Large intestine (tissue), 3 donors: ENCODE measurements at regions not wholly inside any gene's neighbourhood (a gene's known extent, or its start where the extent isn't known, plus 50 kb on each side); places are given as distances from the start of the nearest gene placed in this dataset.

Experiments used
- DNase-seq, 2 donors: peaks; one replicate each; pipeline versions ENCODE4 v3.0.0 to v3.0.0-alpha.2; 2013
- H3K27ac ChIP-seq: one replicate; pipeline ENCODE4 v1.5.1; 2013; ENCODE audit warnings: low read length
- H3K27me3 ChIP-seq: 2 replicates; pipeline ENCODE4 v1.6.1; 2013; ENCODE audit warnings: low read length; ENCODE audit not compliant: control insufficient read depth, insufficient read depth
- H3K36me3 ChIP-seq: 2 replicates; pipeline ENCODE4 v1.6.1; 2013; ENCODE audit warnings: low read length; ENCODE audit not compliant: control insufficient read depth, insufficient read depth
- H3K4me1 ChIP-seq: one replicate; pipeline ENCODE4 v1.6.1; 2013; ENCODE audit warnings: low read length; ENCODE audit not compliant: control insufficient read depth, insufficient read depth
- H3K4me3 ChIP-seq: one replicate; pipeline ENCODE4 v1.5.1; 2013; ENCODE audit warnings: low read length
- H3K9me3 ChIP-seq: one replicate; pipeline ENCODE4 v1.6.1; 2013; ENCODE audit warnings: mild to moderate bottlenecking, low read depth, low read length, moderate library complexity; ENCODE audit not compliant: control insufficient read depth
- WGBS: methylation state at CpG from one replicate; pipeline ENCODE4 v1.1.5; 2013; ENCODE audit warnings: low lambda C conversion rate; ENCODE audit not compliant: insufficient coverage; 5-methylcytosine and 5-hydroxymethylcytosine counted together

GRCh38 chr1:177490036-177490639 lies 319.4 kb downstream of the BRINP2 start:
- Histone ChIP-seq H3K4me3 (no peak overlapping the region), H3K27ac (no peak overlapping the region), H3K36me3 (no peaks in the 10 kb centered on the region), H3K9me3 (no peaks in the 10 kb centered on the region), H3K27me3 (no peaks in the 10 kb centered on the region), H3K4me1 (no peaks in the 10 kb centered on the region)
- 67% methylated on average over 1 of the region's 6 CpGs for WGBS
- DNase-seq = no peak

GRCh38 chr1:177488722-177489121 lies 318.0 kb downstream of the BRINP2 start:
- Histone ChIP-seq H3K27me3 (no peaks in the 10 kb centered on the region), H3K27ac (no peak overlapping the region), H3K9me3 (no peaks in the 10 kb centered on the region), H3K36me3 (no peaks in the 10 kb centered on the region), H3K4me3 (no peak overlapping the region), H3K4me1 (no peaks in the 10 kb centered on the region)
- no peak for DNase-seq
- 100% methylated on average over 1 of the region's 2 CpGs for WGBS

DNA sequence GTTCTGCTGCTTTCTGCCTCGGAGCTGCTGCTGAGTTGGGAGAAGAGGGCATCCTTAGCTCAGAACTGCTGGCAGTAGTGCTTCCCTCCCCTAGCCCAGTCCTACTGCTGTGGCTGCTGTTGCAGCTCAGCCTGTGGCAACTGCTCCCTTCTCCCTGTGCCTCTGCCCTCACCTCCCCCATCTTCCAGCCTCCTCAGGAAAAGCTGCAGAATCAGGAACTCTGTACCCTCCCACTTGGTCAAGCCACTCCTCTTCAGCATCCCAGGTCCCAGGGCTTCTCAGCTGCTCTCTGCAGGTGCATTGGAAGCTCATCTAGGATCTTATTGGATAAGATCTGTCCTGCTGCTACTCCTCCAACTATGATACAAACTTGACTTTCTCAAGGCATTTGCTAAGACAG lies 316.7 kb downstream of the BRINP2 start:
- H3K4me3 ChIP-seq = no peak overlapping the region
- no peak for DNase-seq
- no peaks in the 10 kb centered on the region for H3K9me3 ChIP-seq
- whole genome bisulfite sequencing = no CpG with 5 or more reads among the region's 1 CpG
- H3K27ac ChIP-seq = no peak overlapping the region
- H3K27me3 ChIP-seq = no peaks in the 10 kb centered on the region
- no peaks in the 10 kb centered on the region for H3K36me3 ChIP-seq
- H3K4me1 ChIP-seq = no peaks in the 10 kb centered on the region

- Histone ChIP-seq H3K9me3 (no peaks in the 10 kb centered on the region), H3K4me3 (no peak overlapping the region), H3K27ac (no peak overlapping the region), H3K27me3 (no peaks in the 10 kb centered on the region), H3K4me1 (peaks cover 2% of the 10 kb centered on the region), H3K36me3 (no peaks in the 10 kb centered on the region)
- DNase-seq = no peak
- WGBS = 91% methylated on average over 4 of the region's 6 CpGs
These were observed 310.1 kb downstream of the BRINP2 start for GRCh38 chr1:177480741-177481305.

GRCh38 chr1:177479600-177479999 lies 308.8 kb downstream of the BRINP2 start:
- no peaks in the 10 kb centered on the region for H3K36me3 ChIP-seq
- H3K4me1 ChIP-seq = peaks cover 2% of the 10 kb centered on the region
- DNase-seq = no peak
- no CpG with 5 or more reads among the region's 7 CpGs for WGBS
- no peaks in the 10 kb centered on the region for H3K27me3 ChIP-seq
- no peaks in the 10 kb centered on the region for H3K9me3 ChIP-seq
- no peak overlapping the region for H3K27ac ChIP-seq
- H3K4me3 ChIP-seq = no peak overlapping the region

DNA sequence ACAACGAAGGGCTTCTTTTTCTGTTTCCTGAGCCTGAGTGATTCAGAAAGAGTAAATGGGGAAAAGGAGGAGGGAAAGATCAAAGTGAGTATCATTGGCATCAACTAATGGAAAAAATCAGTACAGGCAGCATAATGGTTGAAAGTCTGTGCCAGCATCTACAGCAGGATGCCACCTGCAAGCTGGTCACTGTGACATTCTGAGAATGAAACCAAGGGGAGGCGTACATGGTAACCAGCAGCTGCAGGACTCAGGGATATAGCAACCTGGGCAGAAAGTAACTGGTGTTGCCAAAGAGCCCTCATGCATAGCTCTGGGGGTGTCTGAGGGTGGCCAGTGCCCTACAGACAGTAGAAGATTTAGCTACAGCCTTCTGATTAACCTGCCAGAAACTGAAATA lies 305.9 kb downstream of the BRINP2 start:
- H3K27ac ChIP-seq = no peak overlapping the region
- 100% methylated on average over 1 of the region's 2 CpGs for WGBS
- no peaks in the 10 kb centered on the region for H3K36me3 ChIP-seq
- H3K9me3 ChIP-seq = no peaks in the 10 kb centered on the region
- peaks cover 2% of the 10 kb centered on the region for H3K4me1 ChIP-seq
- no peak overlapping the region for H3K4me3 ChIP-seq
- H3K27me3 ChIP-seq = no peaks in the 10 kb centered on the region
- no peak for DNase-seq

GRCh38 chr1:177472567-177472966 lies 301.8 kb downstream of the BRINP2 start:
- H3K27ac ChIP-seq = no peak overlapping the region
- no peaks in the 10 kb centered on the region for H3K27me3 ChIP-seq
- H3K4me3 ChIP-seq = no peak overlapping the region
- H3K4me1 ChIP-seq = peaks cover 2% of the 10 kb centered on the region
- no peak for DNase-seq
- no peaks in the 10 kb centered on the region for H3K36me3 ChIP-seq
- H3K9me3 ChIP-seq = no peaks in the 10 kb centered on the region
- no CpG with 5 or more reads among the region's 1 CpG for WGBS

- Histone ChIP-seq H3K36me3 (no peaks in the 10 kb centered on the region), H3K27ac (no peak overlapping the region), H3K4me3 (no peak overlapping the region), H3K9me3 (no peaks in the 10 kb centered on the region), H3K27me3 (no peaks in the 10 kb centered on the region), H3K4me1 (no peaks in the 10 kb centered on the region)
- DNase-seq = no peak
- 80% methylated on average over 1 of the region's 1 CpG for WGBS
These were observed 300.5 kb downstream of the BRINP2 start for GRCh38 chr1:177471244-177471643.

DNA sequence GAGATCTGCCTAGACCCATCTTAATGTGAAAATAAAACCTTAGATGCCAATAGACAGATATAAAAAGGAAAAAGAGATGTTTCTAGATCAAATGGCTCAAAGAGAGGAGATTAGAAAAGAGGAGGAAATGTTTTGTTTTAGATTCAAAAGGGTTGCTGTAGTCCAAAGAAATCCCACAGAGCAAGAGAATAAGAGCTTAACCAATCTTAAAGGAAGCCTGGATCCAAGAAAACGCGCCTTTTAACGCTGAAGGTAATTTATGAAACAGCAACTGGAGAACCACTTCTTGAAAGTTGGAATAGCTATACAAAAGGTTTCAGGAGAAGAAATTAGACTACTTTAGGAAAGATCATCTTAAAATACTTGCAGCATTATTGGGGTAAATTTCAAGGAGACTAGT lies 298.8 kb downstream of the BRINP2 start:
- no peaks in the 10 kb centered on the region for H3K27me3 ChIP-seq
- DNase-seq = no peak
- H3K27ac ChIP-seq = no peak overlapping the region
- no peaks in the 10 kb centered on the region for H3K9me3 ChIP-seq
- no peaks in the 10 kb centered on the region for H3K4me1 ChIP-seq
- H3K36me3 ChIP-seq = no peaks in the 10 kb centered on the region
- H3K4me3 ChIP-seq = no peak overlapping the region
- no CpG with 5 or more reads among the region's 3 CpGs for WGBS

- WGBS = no CpG with 5 or more reads among the region's 2 CpGs
- Histone ChIP-seq H3K4me1 (no peaks in the 10 kb centered on the region), H3K36me3 (no peaks in the 10 kb centered on the region), H3K27me3 (no peaks in the 10 kb centered on the region), H3K4me3 (no peak overlapping the region), H3K9me3 (no peaks in the 10 kb centered on the region), H3K27ac (no peak overlapping the region)
- DNase-seq = no peak
These were observed 295.5 kb downstream of the BRINP2 start for GRCh38 chr1:177466286-177466685.

- 10% methylated on average over 1 of the region's 2 CpGs for WGBS
- Histone ChIP-seq H3K27me3 (no peaks in the 10 kb centered on the region), H3K27ac (no peak overlapping the region), H3K9me3 (no peaks in the 10 kb centered on the region), H3K4me1 (no peaks in the 10 kb centered on the region), H3K36me3 (no peaks in the 10 kb centered on the region), H3K4me3 (no peak overlapping the region)
- no peak for DNase-seq
These were observed 293.9 kb downstream of the BRINP2 start for GRCh38 chr1:177464686-177465085.
